ENCODE measurements at regions not wholly inside any gene's neighbourhood (a gene's known extent, or its start where the extent isn't known, plus 50 kb on each side); places are given as distances from the start of the nearest gene placed in this dataset.
"Not testable (repeated sequence)": the region's sequence is repeated elsewhere in the genome, so short reads cannot be mapped to it uniquely, and the experiment has no call there.

DNA sequence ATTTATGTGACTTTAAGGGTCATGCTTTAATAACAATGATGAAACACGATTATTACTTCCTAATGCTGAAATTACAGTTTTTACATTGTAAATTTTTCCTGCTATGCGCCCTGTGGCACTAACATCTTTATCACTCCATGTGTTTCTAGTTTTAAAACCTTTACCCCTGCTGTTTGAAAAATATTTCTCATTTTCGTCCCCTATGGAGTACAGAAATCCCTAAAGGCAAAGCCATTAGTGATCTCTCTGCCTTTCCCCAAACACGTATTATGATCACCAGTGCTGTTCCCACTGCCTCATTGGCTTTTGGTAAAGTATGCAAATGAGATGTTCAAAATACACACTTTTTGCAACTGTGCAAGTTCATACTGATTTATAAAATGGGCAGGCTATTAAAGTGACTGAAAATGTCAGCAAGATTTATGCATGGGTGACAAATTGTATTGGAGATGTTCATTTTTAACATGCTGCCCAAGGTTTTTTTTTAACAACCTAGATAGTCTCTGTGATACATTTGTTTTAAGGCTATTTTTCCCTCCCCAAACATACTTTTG is 1468.2 kb upstream of the ACVR2A start:
- DNase-seq (ENCODE audit: low read depth in 2 of 3, low spot score in 1 of 3), result no peak

DNA sequence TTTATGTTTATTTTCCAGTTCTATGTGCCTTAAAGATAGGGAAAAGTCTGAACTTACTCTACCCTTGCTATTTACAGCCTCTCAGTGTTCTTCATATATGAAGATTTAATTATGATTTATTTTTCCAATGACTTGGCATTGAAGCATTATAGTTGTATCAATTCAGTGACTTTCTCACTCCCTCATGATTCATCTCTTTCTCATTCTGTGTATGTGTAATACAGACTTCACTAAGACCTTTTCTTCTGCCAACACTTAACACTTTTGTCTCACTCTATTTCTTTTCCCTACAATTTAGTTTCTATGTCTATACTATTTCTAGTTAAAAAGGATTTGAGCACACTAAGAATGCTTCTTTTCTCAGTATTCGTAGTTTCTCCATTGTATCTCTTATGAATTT is 1470.3 kb upstream of the ACVR2A start:
- DNase-seq (ENCODE audit: low read depth in 2 of 3, low spot score in 1 of 3), result no peak

DNA sequence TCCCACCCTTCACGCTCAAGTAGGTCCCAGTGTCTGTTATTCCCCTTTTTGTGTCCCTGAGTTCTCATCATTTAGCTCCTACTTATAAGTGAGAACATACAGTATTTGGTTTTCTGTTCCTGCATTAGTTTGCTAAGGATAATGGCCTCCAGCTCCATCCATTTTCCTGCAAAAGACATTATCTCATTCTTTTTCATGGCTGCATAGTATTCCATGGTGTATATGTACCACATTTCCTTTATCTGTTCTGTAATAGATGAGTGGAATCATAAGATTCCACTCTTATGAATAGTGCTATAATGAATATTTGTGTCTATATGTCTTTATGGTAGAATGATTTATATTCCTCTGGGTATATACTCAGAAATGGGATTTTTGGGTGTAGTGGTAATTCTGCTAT is 1473.5 kb upstream of the ACVR2A start:
- not testable (repeated sequence) for DNase-seq (ENCODE audit: low read depth in 2 of 3, low spot score in 1 of 3)

DNA sequence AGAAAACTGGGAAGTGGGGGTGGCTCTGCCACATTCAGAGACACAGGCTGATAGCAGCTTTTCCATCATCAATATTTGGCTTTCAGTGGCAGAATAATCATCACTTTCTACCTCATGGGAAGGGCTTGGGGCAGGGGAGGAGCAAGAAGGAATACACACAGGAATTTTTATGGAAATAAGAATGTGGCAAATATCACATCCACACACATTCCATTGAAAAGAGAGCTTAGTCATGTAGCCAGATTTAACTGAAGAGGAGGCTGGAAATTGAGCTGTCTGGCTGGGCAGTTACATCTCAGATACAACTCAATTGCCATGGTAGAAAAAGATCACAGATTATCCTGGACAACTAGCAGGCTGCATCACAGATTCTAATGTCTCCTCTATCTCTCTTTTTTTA is 1474.0 kb upstream of the ACVR2A start:
- no peak for DNase-seq (ENCODE audit: low read depth in 2 of 3, low spot score in 1 of 3)

DNA sequence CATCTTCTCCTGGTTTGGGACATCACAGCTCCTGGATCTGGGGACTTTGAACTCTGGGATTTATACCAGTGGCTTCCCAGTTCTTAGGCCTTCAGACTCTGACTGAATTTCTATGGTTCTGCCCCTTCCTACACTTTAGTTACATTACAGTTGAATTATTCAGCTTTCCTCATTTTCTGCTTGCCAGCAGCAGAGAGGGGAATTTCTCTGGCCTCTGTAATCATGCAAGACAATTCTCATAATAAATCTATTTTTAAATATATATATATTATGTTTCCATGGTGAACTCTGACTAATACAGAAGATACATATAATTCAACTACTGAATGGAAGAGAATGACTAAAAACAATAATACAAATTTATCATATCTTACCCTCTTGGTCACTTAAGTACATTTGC is 1478.6 kb upstream of the ACVR2A start:
- no peak for DNase-seq (ENCODE audit: low read depth in 2 of 3, low spot score in 1 of 3)

DNA sequence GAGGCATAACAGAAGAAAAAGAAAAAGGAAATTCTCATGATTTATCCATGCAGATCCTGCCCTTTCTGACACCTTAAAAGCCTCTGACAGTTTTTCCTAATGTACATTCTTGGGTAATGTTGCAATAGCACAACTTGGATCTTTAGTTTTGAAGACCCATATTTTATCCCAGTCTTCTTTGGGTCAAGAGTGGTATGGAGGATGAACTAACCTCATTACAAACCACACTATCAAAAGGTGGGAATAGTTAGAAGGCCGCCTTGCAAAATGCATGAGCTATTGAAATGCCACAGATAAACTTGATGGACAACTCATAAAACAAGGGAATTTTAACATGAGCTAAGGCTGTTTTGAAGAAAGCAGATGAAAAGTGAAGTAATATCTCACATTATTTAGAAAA is 1479.8 kb upstream of the ACVR2A start:
- no peak for DNase-seq (ENCODE audit: low read depth in 2 of 3, low spot score in 1 of 3)

DNA sequence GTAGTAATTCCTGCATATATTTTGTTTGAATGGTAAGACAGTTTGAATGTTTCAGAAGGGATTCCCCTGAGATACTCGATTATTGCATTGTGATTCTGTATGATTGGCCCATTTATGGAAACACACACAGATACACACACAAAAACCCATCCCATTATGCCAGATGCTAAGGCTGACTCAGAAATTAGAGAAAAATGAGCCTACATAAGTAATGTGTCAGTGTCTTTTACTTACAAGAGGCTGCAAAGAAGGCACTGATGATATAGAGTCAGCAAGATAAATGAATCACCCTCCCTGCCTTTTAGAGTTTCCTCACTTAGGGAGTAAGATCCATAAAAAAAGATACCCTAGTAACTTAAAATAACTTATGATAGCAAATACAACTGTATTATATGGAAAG is 1481.1 kb upstream of the ACVR2A start:
- no peak for DNase-seq (ENCODE audit: low read depth in 2 of 3, low spot score in 1 of 3)

DNA sequence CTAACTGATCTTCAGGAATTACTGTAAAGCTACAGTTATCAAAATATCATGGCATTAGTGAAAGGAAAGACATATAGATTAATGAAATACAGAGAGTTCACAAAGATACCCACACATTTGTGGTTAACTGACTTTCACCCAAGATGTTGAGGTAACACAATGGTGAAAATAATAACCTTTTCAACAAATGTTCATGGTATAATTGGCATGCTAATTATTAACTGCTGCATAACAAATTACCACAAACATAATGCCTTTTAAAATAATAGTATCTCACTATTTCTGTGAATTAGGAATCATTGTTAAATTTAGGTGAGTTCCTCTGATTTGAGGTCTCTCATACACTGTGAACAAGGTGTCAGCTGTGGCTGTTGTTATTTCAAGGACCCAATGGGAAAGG is 1493.1 kb upstream of the ACVR2A start:
- no peak for DNase-seq (ENCODE audit: low read depth in 2 of 3, low spot score in 1 of 3)

DNA sequence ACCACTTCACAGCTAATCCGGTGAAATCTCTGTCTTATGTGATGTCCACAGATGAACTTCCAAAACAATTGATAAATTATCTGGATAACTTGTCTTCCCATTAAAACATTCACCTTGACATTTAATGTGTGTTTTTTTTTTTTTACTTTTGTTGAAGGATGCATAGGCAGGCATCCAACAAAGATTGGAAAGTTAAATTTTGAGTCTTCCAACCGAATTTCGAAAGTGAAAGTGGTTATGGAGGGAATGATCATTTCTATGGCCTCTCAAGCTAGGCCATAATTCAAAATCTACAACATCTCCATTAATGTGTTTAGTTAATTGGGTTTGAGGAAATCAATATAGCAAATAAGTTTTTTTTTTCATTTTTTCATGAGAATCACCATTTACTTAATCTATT is 1495.5 kb upstream of the ACVR2A start:
- DNase-seq (ENCODE audit: low read depth in 2 of 3, low spot score in 1 of 3), result no peak

DNA sequence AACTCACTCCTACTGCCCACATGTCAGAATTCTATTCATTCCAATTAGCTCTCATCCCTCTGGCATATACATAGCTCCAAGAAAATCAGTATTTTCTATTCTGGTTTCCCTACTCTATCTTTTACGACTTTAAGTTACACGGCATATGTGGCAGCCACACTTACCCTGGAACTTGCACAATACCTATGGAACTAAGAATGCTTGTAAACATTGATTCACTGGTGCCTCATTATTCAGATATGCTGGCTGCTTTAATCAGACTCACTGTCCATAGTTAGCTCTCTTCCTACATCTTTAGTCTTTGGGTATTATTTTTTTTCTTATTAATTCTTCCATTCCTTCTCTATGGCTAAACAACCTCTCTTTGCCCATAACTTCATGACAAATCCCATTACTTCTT is 1519.9 kb upstream of the ACVR2A start:
- no peak for DNase-seq (ENCODE audit: low read depth in 2 of 3, low spot score in 1 of 3)

DNA sequence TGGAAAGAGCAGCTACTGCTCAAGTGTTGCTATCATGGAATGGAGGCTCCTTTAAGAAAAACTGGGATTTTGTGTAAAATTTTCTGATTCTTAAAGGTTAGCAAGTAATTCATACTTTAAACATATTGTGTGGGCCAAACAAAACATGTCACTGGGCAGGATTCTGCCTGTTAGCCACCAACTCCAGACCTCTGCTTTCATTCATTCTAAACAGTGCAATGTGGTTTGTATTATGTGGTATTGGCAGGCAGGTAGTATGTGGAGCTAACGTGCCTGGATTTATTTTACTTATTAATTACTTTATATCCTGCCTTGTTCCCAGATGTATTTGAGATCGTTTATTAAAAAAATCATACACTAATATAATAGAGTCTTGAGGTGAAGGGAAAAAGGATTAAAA is 1521.3 kb upstream of the ACVR2A start:
- no peak for DNase-seq (ENCODE audit: low read depth in 2 of 3, low spot score in 1 of 3)

DNA sequence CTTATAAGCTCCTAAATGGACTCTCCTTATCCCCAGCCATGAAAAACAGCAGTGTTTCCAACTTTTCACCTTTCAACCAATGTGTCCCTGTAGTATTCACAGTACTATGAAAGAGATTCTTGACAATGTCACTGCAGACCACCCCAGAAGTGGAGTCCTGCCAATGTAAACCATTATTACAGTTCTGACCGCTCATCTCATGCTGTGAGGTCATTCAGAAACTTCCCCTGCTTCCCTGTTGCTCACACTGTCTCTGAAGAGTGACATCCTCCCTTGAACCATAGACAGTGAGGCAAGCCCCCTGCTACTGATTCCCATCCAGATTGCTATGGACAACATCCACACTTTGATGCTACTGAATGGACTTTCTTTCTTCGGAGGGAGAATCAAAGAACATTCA is 1523.7 kb upstream of the ACVR2A start:
- no peak for DNase-seq (ENCODE audit: low read depth in 2 of 3, low spot score in 1 of 3)

DNA sequence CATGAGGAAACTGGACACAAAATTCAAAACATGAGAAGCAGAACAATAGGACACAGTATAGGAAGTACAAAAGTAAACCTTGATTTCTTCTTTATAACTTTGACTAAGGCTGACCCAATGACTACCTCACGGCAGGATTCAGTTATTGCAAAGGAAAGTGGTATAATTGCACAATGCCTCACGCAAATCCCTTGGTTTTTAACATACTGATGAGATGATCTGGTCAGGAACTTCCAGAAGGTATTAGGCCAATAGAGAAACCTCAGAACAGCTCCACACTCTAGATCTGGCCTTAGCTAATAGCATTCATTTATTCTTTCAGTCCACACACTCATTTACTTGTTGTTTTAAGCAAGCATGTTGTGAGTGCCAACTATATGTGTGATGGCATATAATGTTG is 1526.9 kb upstream of the ACVR2A start:
- DNase-seq (ENCODE audit: low read depth in 2 of 3, low spot score in 1 of 3), result no peak

DNA sequence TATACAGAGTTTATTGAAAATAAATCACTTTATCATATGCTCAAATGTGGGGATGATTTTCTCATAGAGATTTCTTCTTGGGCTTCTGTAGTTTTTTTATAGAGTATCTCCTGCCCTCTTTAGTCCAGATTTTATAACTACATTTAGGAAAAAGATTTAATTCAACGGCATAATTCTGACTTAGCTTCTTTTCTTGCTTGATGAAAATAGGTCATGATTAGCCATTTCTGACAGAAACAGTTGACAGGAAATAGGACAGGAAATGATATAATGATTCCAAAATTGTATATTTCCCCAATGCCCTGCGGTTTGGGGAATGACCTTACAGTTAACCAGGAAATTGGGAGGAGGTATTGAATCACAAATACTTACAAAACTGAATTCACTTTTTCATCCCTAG is 1531.9 kb upstream of the ACVR2A start:
- no peak for DNase-seq (ENCODE audit: low read depth in 2 of 3, low spot score in 1 of 3)

DNA sequence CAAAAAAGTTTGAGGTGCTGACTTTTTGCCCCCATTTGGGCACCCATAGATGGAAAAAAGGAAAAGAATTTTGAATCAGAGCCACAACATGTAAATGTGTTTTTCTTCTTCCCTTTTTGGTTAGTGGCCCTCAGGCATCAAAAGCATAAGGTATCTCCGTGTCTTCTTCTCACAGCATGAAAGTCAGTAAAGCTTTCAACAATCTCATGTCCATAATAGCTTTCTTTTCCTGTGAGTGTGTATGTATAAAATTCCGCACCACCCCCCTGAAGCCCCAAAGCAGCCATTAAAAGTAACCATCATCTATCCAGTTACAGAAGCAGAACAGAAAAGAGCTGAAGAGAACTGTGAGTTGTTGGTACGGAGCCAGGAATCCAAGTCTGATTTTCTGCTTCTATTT is 1539.7 kb upstream of the ACVR2A start:
- no peak for DNase-seq (ENCODE audit: low read depth in 2 of 3, low spot score in 1 of 3)

DNA sequence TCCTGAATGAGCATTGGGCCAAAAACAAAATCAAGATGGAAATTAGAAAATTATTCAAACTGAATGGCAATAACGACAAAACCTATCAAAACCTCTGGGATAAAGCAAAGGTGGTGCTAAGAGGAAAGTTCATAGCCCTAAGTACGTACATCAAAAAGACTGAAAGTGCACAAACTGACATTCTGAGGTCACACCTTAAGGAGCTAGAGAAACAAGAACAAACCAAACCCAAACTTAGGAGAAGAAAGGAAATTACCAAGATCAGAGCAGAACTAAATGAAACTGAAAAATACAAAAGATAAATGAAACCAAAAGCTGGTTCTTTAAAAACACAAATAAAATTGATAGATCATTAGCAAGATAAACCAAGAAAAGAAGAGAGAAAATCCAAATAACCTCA is 1543.5 kb upstream of the ACVR2A start:
- no peak for DNase-seq (ENCODE audit: low read depth in 2 of 3, low spot score in 1 of 3)

DNA sequence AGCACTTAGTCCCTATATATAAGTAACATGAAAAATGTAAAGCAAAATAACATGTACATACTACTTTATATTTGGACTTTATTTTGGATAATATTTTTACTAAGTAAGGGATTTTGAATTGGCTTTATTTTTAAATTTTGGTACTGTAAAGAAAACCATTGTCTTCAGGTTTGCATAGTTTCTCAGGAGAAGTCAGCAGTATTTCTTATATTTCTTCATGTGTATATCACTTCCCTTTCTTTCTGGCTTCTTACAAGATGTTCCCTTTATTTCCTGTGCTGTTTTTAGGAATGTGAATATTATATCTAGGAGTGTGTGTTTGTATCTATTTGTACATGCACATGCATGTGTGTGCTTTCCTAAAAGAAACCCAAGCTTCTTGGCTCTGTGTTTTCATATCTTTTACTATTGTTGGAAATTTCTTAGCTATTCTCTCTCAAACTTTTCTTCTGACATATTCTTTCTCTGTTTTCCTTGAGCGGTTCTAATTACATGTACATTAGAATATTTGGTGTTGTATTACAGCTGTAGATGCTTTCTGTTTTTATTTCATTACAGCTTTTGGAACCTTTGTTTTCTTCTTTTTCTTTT is 1549.7 kb upstream of the ACVR2A start:
- DNase-seq (ENCODE audit: low read depth in 2 of 3, low spot score in 1 of 3), result no peak

DNA sequence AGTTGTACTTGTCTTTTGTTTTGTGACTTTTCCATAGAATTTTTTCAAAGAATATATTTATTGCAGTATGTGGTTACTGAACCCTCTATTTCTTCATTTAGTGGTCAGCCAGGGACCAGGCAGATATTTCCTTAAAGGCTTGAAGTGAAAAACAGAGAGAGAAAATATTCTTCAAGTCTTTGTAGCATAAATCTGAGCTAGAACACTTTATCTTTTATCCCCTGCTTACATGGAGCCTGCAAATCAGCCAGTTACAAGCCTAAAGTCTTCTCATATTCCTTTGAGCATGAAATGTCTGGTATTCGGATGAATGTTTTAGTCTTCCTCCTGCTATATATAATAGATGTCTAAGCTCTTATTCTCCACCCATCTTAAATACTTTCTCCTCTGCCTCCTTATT is 1557.5 kb upstream of the ACVR2A start:
- no peak for DNase-seq (ENCODE audit: low read depth in 2 of 3, low spot score in 1 of 3)

DNA sequence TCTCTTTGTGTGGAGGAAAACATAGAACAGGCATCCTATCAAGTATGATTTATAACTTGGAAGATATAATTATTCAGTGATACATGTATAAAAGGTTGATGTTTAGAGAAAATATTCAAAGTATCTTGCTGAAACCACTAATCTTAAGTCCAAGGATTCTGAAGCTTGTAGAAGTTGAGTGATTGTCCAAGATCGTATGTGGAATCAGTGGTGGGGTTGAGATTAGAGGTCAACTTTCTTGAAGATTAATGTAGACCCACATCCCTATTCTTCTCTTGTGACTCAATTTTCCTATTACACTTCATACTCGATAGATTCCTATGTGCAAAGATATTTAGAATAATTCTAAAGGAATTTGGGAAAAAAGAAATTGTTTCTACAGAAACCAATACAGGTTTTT is 1565.9 kb upstream of the ACVR2A start:
- no peak for DNase-seq (ENCODE audit: low read depth in 2 of 3, low spot score in 1 of 3)

DNA sequence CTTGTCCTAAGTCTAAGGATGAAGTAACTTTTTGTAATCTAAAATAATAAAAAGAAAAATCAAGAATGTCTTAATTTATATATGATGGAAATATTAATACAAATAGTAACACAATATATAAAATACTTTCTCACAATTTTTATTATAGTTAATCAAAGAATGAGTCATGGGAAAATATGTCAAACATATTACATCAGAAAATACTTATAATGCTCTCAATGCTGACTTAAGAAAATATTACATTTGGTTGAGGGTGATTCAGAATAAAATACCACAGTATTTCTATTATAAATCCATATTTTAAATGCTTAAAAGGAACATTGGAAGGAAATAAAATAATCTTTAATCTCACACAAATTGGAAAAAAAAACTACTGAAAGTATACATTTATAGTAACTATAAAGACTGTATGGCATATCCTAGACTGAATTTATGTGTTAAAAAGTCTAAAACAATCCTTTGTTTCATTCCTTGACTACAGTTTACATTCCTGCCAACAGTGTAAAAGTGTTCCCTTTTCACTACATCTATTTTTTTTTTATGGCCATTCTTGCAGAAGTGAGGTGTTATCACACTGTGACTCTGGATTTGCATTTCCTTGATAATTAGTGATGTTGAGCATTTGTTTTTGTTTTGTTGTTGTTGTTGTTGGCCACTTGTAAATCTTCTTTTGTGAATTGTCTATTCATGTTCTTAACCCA is 1573.5 kb upstream of the ACVR2A start:
- DNase-seq (ENCODE audit: low read depth in 2 of 3, low spot score in 1 of 3), result no peak

DNA sequence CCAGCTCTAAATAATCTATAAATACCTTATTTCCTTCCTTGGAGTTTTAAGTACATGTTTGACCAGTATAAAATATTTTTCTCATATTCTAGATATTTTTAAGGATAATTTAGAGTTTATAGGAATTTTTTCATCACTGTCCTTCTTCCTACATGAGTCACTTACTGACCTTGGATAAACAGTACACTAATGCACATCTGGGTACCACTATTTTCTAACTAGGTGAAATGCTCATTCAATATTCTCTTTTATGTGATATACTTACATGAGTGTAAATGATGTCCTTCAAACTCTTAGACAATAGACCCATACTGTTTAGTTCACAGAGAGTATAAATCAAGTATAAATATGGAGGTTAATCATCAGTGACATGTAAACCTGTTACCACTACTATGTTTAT is 1574.2 kb upstream of the ACVR2A start:
- DNase-seq (ENCODE audit: low read depth in 2 of 3, low spot score in 1 of 3), result no peak

DNA sequence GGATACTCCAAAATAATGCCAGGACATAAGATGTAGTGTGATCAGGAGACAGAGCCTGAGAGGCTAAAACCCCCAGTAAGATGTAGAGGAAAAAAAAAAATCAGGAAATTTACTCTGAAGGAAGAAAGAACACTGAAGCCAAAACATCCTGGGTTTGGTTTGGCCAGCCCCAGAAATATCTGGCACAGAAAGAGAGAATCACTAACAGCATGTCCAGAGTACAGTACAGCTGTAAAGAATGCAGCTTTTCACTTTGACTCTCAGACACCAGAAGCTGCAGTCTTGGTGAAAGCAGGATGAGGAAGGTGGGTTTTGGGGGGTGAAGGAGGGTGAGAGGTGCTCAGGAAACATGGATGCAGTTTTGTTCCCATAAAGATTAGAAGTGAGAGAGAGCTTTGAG is 1577.7 kb upstream of the ACVR2A start:
- DNase-seq (ENCODE audit: low read depth in 2 of 3, low spot score in 1 of 3), result no peak

DNA sequence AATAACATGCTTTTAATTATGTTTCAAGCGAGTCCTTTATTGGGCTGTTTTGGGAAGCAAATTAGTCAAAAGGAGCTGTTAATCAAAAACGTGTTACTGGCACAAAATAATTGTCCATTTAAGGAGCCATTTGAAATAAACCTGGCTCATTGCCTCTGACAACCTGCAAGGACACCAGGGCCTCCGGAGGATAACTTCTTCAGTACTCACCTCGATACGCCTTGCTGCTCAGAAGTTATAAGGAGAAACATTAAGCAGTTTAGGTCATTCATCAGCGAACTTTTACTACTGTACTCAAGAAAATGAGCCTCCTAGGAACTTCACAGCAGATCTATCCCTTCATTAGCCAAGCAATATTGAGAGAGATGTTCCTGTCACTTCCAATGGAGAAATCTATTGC is 1579.2 kb upstream of the ACVR2A start:
- DNase-seq (ENCODE audit: low read depth in 2 of 3, low spot score in 1 of 3), result no peak

Measured in stimulated activated CD4-positive, alpha-beta T cell treated with anti-CD3 and anti-CD28 coated beads, Interleukin-12 subunit alpha, Interleukin-12 subunit beta, amount 100 ng/mL, for 48 hours (primary cell).